Neutrophil (primary cell): ENCODE measurements at regions not wholly inside any gene's neighbourhood (a gene's known extent, or its start where the extent isn't known, plus 50 kb on each side); places are given as distances from the start of the nearest gene placed in this dataset.

Source experiments
- H3K27ac ChIP-seq: fragments of 200-600 bp; sonication (generic); 2 replicates; pipeline ENCODE4 v1.5.1; 2016; ENCODE audit warnings: mild to moderate bottlenecking, moderate library complexity
- H3K27me3 ChIP-seq: fragments of 200-600 bp; sonication (generic); 2 replicates; pipeline ENCODE4 v1.6.0; 2016; ENCODE audit warnings: mild to moderate bottlenecking
- H3K36me3 ChIP-seq: fragments of 200-600 bp; sonication (generic); 2 replicates; pipeline ENCODE4 v1.5.1; 2017
- H3K4me1 ChIP-seq, 2 experiments: fragments of 200-600 bp in 1 of 2; sonication (generic) in 1 of 2; 1 replicate in 1 of 2; 2 replicates in 1 of 2; pipeline versions ENCODE4 v1.5.1 to v1.6.1; 2013 to 2016; ENCODE audit warnings: low read depth in 1 of 2, low read length in 1 of 2, mild to moderate bottlenecking in 1 of 2, moderate library complexity in 1 of 2; ENCODE audit not compliant: control insufficient read depth in 1 of 2, insufficient read depth in 1 of 2
- H3K4me3 ChIP-seq, 2 experiments: fragments of 200-600 bp in 1 of 2; sonication (generic) in 1 of 2; 1 replicate in 1 of 2; 2 replicates in 1 of 2; pipeline ENCODE4 v1.5.1; 2013 to 2016; ENCODE audit warnings: low read depth in 1 of 2, low read length in 1 of 2, mild to moderate bottlenecking in 1 of 2, moderate library complexity in 1 of 2
- H3K9me3 ChIP-seq: fragments of 200-600 bp; sonication (generic); 2 replicates; pipeline ENCODE4 v1.5.1; 2016
- CTCF ChIP-seq: fragments of 200-600 bp; sonication (generic); IDR thresholded peaks from 2 replicates; pipeline ENCODE4 v1.5.1; 2016; ENCODE audit warnings: antibody characterized with exemption

- peaks cover 5 to 8% of the 10 kb centered on the region in 2 experiments for H3K4me1 ChIP-seq
- peak; percentile 85 for TF ChIP-seq CTCF
- no peaks in the 10 kb centered on the region for H3K36me3 ChIP-seq
Measured at GRCh38 chr17:73998653-73999645, 204.5 kb upstream of the RPL38 start.

DNA sequence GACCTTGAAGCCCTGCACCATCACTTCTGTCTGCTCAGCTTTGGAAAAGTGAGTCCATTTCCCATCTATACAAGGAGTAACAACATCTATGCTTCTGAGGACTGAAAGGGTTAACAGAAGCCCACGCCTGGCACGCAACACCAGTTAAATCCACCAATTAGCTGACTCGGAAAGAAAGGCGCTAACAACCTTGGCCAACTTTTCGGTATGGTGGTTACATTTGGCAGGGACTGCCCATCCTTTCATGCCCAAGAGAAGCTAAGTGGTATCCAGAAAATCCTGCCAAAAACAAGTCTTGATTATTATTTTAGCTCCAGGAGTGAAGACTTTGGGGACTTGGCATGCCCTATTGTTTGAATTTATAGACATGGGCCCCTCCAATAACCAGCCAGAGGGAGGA is 202.3 kb upstream of the RPL38 start:
- no peak overlapping the region for H3K4me3 ChIP-seq
- H3K4me1 ChIP-seq, result peaks cover 5 to 8% of the 10 kb centered on the region in 2 experiments
- H3K9me3 ChIP-seq, result no peaks in the 10 kb centered on the region
- peak overlapping the region; percentile 20 for H3K27ac ChIP-seq
- TF ChIP-seq CTCF, result no peak
- H3K36me3 ChIP-seq, result no peaks in the 10 kb centered on the region
- H3K27me3 ChIP-seq, result peaks cover 10% of the 10 kb centered on the region

More at GRCh38 chr17:73998653-73999645, 204.5 kb upstream of the RPL38 start:
- Histone ChIP-seq H3K9me3 (no peaks in the 10 kb centered on the region), H3K4me3 (no peak overlapping the region), H3K27me3 (no peaks in the 10 kb centered on the region), H3K27ac (peak overlapping the region; percentile 15)

- Histone ChIP-seq H3K9me3 (no peaks in the 10 kb centered on the region), H3K27ac (no peak overlapping the region), H3K27me3 (peaks cover 10% of the 10 kb centered on the region), H3K4me3 (no peak overlapping the region), H3K4me1 (peaks cover 14 to 17% of the 10 kb centered on the region in 2 experiments), H3K36me3 (no peaks in the 10 kb centered on the region)
- no peak for TF ChIP-seq CTCF
Measured at GRCh38 chr17:74002241-74002640, 201.2 kb upstream of the RPL38 start.

DNA sequence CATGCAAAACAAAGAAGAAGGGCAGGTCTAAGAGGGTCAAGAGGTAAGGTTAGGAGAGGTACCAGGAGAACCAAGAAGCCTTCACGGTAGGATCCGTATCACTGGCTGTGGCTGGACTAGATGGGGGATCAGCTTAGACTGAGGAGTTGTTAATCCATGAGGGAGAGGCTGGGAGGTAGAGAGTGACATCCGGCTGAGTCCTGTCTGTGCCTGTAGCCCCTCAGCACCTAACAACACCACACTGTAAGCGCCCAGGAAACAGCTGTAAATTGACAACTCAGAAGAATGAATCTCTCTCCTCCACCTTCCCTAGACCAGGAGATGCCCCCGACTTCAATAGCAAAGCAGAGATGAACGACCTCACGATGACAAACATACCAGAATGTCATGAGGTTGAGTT is 199.4 kb upstream of the RPL38 start:
- Histone ChIP-seq H3K27me3 (peaks cover 10% of the 10 kb centered on the region), H3K4me3 (no peak overlapping the region), H3K4me1 (peaks cover 27 to 28% of the 10 kb centered on the region in 2 experiments), H3K27ac (no peak overlapping the region), H3K9me3 (no peaks in the 10 kb centered on the region), H3K36me3 (no peaks in the 10 kb centered on the region)
- TF ChIP-seq CTCF, result no peak

GRCh38 chr17:74005790-74006189 is 197.7 kb upstream of the RPL38 start:
- TF ChIP-seq CTCF, result no peak
- Histone ChIP-seq H3K27ac (no peak overlapping the region), H3K9me3 (no peaks in the 10 kb centered on the region), H3K4me3 (no peak overlapping the region), H3K36me3 (no peaks in the 10 kb centered on the region), H3K27me3 (peaks cover 10% of the 10 kb centered on the region), H3K4me1 (peaks cover 38 to 39% of the 10 kb centered on the region in 2 experiments)
